ENCODE measurements at regions not wholly inside any gene's neighbourhood (a gene's known extent, or its start where the extent isn't known, plus 50 kb on each side); places are given as distances from the start of the nearest gene placed in this dataset.
"Not testable (repeated sequence)": the region's sequence is repeated elsewhere in the genome, so short reads cannot be mapped to it uniquely, and the experiment has no call there.

DNA sequence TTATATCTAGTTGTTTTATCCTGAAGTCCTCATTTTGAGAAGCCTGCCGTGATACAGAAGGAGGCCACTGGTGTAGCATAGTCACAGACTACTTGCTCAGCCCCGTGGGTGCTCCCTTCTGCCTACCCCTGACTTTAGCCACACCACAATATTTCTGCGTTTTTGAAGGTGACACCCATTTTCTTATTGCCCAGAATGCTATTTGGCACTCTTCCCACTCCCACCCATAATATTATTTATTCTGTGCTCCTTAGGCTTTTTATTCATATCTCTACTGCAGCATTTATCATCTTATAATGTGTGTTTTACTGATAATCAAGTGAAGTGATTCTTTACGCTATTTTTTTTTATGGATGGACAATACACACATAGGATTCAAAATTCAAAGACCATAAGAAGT is 107.3 kb downstream of the OR2B2 start:
- no peak for DNase-seq

DNA sequence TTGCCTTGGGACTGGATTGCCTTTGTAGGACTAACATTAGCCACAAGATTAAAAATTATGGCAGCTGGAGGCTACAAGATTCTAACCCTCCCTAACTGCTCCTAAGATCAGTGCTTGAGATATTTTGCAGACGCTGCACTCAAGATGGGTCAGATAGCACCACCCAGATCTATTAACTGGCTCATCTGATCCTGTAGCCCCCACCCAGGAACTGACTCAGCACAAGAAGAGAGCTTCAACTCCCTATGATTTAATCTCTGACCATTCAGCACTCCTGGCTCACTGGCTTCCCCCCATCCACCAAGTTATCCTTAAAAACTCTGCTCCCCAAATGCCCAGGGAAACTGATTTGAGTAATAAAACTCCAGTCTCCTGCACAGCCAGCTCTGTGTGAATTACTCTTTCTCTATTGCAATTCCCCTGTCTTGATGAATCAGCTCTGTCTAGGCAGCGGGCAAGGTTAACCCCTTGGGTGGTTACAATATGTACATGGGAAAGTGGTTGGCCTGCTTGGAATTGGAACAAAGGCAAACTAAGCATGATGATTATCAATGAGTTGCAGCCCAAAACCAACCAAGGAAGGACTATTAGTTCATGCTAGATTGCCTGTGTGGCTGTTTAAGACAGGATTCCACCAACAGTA is 111.3 kb downstream of the OR2B2 start:
- DNase-seq, result no peak

DNA sequence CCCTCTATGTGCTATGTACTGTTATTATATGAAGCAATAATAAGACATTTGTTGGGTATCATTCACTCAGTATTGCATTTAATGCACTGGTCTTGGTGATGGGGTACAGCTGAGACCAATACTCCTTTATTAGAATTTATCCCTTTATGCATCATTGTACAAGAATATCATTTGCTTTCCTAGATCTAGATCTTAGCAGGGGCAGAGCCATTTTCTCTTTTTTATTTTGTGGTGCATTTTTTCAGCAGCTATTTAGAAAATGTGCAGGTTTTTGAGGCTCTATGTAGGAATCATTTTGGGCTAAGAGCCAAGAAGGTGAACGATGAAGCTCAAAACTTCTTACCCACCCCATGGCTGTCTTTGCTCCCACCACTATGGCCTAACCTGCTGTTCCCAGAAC is 114.2 kb downstream of the OR2B2 start:
- DNase-seq, result no peak

DNA sequence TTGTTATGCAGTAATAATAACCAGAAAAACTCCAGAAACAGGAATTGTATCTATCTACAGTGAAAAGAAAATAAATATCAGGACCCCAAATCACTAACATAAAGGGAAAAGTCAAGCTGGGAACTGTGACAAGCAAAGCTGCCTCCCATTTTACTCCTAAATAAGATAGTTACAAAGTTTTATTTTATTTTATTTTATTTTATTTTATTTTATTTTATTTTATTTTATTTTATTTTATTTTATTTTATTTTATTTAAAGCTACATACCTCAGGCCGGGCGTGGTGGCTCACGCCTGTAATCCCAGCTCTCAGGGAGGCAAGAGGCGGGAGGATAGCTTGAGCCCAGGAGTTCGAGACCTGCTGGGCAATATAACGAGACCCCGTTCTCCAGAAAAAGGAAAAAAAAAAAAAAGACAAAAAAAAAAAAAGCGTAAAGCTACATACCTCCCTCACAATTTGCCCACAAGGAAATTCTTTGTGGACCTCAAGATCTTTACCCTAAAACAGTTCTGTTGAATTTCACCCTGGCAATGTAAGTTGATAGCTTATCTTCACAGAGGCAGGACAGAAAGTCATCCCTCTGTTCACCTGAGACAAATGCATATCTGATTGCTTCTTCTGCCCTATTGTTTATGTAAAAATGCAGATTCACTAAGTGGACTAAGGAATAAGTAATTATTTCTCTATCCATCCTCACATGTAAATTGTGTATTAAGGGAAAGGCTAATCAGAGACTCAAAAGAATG is 115.3 kb downstream of the OR2B2 start:
- not testable (repeated sequence) for DNase-seq

DNA sequence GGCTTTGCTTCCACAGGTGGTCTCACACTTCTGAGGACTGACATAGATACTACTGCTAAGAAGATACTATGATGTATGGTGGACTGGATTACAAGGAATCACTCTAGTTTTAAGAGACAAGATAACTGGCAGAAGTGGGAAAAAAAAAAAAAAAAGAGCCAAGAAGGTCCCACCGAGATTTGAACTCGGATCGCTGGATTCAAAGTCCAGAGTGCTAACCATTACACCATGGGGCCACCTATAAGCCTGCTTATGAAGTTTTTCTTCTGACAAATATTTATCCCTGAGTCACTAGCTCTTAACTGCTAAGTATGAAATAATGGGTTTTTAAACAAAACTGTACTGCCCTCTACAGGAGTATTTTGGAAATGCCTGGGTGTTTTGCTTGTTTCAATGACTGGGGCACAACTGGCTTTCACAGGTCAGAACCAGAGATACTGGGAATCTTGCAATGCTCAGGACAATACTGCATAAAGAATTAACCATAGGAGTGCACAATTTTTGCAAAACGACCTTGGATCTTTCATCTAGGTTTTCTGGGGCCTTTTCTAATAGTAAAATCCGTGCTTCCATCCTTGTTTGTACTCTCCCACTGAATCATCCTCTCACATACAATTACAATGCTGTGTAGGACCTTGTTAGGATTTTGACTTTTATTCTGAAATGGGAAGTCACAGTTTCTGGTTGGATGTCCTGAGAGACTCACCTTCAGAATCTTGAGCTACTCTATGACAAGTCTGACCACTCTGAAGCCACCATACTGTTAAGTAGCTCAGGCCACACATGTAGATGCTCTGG is 116.3 kb downstream of the OR2B2 start:
- no peak for DNase-seq

DNA sequence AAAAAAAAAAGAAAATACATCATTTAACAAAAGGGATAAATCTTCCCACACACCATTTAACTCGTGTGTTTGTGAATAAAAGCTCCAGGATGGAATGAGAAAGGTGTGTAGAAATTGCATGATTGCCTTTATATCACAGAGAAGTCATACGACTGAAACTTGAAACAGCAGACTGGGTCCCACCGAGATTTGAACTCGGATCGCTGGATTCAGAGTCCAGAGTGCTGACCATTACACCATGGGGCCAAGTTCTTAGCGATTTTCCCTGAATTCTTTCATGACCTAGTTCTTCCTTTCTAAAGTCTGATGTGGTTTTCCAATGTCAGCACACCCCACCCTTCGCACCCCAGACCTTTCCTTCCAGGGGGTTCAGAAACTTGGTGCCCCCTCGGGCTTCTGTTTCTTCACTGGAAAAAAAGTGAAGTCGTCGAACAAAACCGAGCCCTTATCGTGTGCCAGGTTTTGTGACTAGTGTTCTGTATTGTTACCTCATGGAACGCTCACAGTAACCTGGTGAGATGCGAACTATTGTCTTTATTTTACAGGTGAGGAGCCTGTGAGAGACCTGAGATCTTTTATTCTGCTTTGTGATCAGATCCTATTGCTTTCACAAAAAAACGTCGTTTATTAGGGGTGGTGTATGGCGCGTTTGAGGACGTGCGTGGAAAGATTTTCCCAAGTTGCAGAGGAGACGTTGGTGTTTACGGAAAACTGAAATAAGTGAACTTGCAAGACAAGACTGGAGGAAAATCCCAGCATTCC is 120.8 kb downstream of the OR2B2 start:
- no peak for DNase-seq

DNA sequence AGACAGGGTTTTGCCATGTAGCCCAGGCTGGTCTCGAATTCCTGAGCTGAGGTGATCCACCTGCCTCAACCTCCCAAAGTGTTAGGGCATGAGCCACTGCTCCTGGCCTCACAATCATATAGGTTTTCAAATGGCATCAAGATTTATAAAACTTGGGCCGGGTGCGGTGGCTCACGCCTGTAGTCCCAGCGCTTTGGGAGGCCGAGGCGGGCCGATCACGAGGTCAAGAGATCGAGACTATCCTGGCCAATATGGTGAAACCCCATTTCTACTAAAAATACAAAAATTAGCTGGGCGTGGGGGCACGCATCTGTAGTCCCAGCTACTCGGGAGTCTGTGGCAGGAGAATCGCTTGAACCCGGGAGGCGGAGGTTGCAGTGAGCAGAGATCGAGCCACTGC is 123.8 kb downstream of the OR2B2 start:
- DNase-seq, result not testable (repeated sequence)

DNA sequence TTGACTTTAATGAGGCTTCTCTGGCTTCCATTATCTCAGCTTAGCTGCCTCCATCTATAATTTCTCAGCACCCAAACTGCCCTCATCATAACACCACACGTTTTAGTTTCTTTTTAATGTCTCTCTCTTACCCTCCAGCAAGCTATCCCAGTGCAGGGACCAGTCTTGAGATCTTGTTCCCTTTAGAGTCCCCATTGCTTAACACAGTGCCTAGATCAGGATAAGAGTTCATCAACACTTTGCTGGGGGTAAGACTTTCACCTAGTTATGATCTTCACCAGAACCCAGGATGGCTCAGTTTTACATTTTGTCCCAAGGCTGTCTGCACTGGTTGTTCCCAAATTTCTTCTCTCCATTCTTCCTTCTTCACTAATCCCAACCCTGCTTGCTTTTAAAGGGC is 126.1 kb downstream of the OR2B2 start:
- DNase-seq, result no peak

DNA sequence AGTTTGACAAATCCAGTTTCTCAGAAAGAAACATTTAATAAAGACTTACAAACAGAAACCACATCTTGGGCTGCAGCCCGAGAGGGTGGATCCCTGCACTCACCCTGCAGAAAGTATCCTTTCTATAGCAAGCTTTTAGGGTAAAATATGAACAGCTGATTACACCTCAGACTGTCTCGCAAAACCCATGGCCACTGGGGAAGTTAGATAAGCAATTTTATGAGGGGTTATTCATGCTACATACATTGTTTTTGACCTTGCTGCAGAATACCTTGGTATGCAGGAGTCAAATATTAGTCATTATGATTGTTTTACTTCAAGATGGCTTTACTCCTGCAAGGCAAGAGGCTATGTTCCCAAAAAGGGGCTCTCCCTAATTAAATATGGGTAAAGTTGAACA is 126.9 kb downstream of the OR2B2 start:
- no peak for DNase-seq

DNA sequence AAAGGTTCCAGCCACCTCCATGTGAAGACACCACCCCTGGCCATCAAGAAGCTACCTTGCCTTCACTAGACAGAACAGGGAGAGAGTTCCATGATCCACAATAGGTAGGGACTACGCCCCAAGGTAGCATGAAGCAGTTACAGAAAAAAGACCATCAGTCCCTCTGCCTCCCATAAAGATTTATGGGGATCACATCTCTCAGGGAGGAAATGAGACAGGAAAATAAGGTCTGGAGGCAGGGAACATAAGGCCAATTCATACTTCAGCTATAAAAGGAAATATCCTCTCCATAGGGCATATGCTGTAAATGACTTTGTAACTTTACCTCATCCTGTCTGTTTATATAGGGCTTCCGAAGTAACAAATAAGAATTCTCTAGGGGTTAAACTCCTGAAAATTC is 129.4 kb downstream of the OR2B2 start:
- no peak for DNase-seq

DNA sequence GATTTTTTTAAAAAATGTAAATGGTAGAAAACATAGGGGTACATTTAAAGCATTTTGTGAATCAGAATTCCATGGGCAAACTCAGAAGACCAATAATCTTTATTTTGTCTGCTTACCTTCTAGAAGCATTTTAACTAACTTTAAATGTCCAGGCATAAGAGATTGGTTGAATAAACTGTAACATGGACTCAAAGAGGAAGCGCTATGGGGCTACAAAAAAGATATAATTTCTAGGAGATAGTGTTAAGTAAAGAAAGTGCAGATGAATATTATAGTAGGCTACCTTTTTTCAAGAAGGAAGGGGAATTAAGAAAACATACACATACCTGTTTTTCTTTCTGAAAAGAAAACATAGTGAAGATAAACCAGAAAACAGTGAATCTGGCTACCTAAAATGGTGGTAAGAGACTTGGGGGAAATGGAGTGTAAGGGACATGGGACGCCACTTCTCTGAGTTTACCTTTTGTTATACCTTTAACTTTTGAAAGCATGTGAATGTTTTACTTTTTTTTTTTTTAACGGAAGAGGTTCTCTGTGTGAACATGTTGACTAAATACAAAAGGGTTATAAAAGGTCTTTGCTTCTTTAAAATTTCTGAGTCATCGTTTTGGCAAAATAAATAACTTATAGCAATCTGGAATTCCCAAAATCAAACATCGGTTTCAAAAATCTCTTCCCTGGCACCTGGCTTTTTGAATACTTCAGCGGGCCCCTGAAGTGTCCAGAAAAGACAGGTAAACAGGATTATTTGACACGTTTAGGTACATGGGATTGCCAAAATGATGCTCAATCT is 133.4 kb downstream of the OR2B2 start:
- DNase-seq, result no peak

DNA sequence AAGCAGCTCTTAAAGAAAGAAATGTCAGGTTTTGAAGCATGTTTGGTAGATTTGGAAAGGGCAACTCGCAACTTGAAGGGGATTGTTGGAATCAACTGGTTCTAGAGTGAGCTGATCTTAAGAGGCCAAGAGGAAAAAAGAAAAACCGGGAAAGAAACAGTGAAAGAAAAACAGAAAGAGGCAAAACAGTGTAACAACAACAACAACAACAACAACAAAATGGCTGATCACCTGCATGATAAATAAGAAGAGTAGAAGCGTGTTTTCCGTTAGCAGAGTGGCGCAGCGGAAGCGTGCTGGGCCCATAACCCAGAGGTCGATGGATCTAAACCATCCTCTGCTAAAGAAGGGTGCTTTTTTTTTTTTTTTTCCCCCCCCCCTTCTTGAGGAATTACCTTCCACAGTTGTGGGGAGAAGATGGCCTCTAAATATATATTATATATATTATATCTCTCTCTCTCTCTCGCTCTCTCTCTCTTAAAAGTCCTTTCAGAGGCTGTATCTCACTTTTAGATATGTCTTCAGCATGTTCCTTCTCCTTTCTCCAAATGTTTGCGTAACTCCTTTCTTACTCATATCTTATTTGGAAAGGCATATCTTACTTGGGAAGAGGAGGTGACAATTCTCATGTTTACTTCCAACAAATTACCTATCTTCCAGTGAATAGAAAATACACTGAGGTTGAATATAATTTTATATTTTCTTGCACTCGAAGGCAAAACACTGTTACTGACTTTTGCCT is 134.4 kb downstream of the OR2B2 start:
- no peak for DNase-seq

DNA sequence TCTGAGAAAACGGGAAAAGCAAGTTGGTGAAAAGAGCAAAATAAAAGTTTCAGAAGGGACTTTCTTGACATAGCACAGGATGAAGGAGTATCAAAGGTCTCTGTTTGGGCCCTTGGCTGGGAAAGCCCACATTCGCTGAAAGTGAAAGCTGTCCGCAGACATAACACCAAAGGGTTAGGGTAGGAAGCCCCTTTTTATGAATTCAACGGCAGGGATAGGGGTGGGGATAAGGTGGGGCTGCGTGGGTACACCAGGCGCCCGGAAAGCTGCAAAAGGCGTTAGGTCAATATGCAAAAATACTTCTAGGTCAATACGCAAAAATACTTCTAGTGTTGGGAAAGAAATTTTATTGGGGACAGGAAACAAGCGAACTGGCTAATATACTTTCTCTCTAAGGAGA is 135.1 kb downstream of the OR2B2 start:
- no peak for DNase-seq

DNA sequence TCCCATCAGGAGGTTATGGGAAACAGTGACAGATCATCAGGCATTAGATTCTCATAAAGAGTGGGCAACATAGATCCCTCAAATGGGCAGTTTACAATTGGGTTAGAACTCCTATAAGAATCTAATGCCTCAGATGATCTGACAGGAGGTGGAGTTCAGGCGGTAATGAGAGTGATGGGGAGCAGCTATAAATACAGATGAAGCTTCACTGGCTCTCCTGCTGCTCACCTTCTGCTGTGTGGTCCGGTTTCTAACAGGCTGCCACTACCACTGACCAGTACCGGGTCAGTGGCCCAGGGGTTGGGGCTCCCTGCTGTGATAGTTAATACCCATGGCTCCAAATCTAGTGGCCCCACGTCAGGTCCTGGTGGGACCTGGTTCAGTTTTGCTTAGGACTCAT is 135.7 kb downstream of the OR2B2 start:
- no peak for DNase-seq

DNA sequence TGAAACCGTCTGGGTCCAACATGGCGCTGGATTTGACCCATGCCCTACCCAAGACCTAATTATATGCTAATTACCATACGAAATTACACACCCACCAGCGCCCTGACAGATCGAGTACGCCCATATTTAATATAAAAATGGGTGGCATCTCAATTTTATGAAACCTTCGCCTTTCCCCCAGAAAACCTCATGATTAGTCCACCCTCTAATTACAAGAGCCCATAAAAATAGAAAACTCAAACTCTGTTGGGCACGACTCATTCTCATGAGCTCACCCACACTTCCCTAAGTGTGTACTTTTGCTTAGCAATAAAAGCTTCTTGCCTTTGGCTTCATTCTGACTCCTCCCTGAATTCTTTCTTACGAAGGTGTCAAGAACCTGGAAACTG is 136.4 kb downstream of the OR2B2 start:
- no peak for DNase-seq

DNA sequence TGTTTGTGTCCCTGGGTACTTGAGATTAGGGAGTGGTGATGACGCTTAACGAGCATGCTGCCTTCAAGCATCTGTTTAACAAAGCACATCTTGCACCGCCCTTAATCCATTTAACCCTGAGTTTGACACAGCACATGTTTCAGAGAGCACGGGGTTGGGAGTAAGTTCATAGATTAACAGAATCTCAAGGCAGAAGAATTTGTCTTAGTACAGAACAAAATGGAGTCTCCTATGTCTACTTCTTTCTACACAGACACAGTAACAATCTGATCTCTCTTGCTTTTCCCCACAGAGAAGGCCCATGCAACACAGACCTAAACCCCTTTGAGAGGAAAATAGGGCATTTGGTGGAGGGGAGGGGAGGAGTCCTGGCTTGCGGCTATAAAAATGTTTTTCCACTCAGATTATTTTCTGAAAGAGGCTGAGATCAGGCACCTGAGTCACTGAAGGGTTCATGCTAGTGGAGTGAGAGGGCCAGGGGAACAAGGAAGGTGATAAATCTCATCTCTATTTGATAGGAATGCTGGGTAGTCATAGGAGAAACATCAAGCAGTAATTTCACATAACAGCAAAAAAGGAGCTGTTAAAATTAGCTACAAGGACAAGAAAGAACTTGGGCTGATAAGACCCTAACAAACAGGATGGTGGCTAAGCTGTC is 136.9 kb downstream of the OR2B2 start:
- DNase-seq, result not testable (repeated sequence)

DNA sequence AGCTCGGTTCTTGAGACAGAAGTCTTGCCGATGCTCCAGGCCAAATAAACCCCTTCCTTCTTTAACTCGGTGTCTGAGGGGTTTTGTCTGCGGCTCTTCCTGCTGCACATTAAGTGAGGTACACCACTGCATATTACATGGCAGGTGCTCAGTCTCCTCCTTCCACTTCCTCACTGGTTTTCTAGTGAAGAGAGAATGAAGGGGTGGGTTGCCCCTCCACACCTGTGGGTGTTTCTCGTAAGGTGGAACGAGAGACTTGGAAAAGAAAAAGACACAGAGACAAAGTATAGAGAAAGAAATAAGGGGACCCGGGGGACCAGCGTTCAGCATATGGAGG is 138.0 kb downstream of the OR2B2 start:
- not testable (repeated sequence) for DNase-seq

DNA sequence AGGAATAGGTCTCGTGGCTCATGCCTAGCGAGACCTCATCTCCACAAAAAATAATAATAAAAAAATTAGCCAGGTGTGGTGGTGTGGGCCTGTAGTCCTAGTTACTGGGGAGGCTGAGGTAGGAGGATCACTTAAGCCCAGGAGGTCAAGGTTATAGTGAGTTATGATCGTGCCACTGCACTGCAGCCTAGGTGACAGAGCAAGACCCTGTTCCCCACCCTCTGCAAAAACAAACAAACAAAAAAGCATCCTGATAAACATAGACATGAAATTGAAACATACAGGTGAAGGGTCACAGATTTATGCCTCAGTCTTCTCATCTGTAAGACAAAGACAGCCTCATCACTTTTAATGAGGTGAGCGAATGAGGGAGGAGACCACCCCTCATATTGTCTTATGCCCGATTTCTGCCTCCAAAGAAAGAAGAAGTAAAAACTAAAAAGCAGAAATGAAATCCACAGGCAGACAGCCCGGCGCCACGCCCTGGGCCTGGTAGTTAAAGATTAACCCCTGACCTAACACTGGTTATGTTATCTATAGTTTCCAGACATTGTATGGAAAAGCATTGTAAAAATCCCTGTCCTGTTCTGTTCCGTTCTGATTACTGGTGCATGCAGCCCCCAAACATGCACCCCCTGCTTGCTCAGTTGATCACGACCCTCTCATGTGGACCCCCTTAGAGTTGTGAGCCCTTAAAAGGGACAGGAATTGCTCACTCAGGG is 138.5 kb downstream of the OR2B2 start:
- DNase-seq, result not testable (repeated sequence)

DNA sequence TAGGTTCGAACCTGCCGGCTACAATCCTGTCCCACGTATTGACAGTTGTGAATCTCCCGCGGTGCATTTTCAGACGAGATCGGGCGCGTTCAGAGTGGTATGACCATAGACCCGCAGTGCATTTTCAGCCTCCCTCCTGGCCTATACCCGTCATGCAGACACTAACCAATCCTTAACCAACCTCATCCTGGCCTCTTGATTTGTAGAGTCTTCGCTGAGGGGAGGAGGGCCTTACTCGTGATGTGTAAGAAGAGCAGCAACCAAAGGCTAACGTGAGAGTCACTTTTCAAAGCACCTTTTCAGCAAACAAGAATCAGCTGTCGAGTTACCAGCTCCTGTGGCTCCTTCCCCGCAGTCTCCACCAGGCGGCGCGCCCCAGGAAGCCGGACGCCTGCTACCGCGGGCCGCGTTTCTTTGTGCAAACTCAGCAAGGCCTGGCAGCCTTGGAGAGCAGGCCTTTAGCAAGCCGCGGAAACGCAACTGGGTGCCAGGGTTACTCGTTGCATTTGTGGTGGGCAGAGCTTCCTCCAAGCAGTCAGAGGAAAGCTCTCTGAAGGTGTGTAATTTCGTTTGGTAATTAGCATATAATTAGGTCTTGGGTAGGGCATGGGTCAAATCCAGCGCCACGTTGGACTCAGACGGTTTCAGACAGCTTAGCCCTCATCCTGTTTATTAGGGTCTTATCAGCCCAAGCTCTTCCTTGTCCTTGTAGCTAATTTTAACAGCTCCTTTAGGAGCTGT is 139.8 kb downstream of the OR2B2 start:
- DNase-seq, result peak; percentile 94

DNA sequence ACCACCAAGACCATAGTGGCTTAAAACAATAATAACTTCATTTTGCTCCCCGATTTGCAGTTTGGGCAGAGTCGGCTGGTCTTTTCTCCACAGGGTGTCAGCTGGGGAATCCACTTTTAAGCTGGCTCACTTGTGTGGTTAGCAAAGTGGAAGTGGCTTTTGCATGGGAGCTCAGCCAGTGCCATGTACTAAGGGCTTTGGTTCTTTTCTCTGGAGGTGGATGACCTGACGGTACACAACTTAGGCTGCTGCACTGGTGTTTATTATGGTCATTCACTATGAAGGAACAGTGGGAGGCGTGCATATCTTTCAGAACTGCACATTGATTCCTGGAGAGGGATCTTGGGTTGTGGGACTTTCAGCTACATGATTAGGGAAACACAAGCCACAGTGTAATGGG is 141.0 kb downstream of the OR2B2 start:
- no peak for DNase-seq
